IMR-90 (cell line): ENCODE measurements at regions not wholly inside any gene's neighbourhood (a gene's known extent, or its start where the extent isn't known, plus 50 kb on each side); places are given as distances from the start of the nearest gene placed in this dataset.

Experiments used
- ATAC-seq: fragments of 200-7000 bp; cut with Tn5 transposase; 2 replicates; pipeline ENCODE4 v1.9.1; 2020; ENCODE audit warnings: low read depth, mild to moderate bottlenecking, moderate library complexity
- BruUV-seq: library from RNA; stranded (reverse); fragments of 400-500 nt; replicated peaks from 2 replicates; lab custom pipeline; 2021; lab: Mats Ljungman, UMichigan
- CTCF ChIA-PET: fragments of 300-600 bp; formaldehyde crosslinking; extraction: SDS; loops from one replicate; lab custom pipeline; 2021; ENCODE audit warnings: antibody characterized with exemption; lab: Yijun Ruan, JAX
- POLR2A ChIA-PET: fragments of 300-600 bp; sonication (Branson Sonifier 250); formaldehyde crosslinking; loops from one replicate; lab custom pipeline; 2022; ENCODE audit warnings: antibody characterized with exemption; ENCODE audit not compliant: unreplicated experiment; lab: Charles Lee
- DNase-seq: peaks from one replicate; pipeline ENCODE4 v3.0.0; 2013
- H2AFZ ChIP-seq: replicated peaks from 2 replicates; pipeline ENCODE3; 2013; ENCODE audit warnings: low read length, mild to moderate bottlenecking; ENCODE audit not compliant: poor library complexity
- H2AK5ac ChIP-seq: 2 replicates; pipeline ENCODE4 v1.6.1; 2013; ENCODE audit warnings: low read depth, low read length, inconsistent platforms
- H2AK9ac ChIP-seq: replicated peaks from 2 replicates; pipeline ENCODE3; 2013; ENCODE audit warnings: mild to moderate bottlenecking, low read depth, low read length, moderate library complexity; ENCODE audit not compliant: poor library complexity
- H2BK120ac ChIP-seq: 2 replicates; pipeline ENCODE4 v1.6.1; 2013; ENCODE audit warnings: low read depth, low read length, inconsistent platforms
- H2BK15ac ChIP-seq: 3 replicates; pipeline ENCODE4 v1.6.1; 2013; ENCODE audit warnings: low read depth, low read length, inconsistent platforms
- H2BK20ac ChIP-seq: 2 replicates; pipeline ENCODE4 v1.6.1; 2013; ENCODE audit warnings: low read depth, mild to moderate bottlenecking, inconsistent platforms, low read length, moderate library complexity
- H2BK5ac ChIP-seq: 2 replicates; pipeline ENCODE4 v1.6.1; 2013; ENCODE audit warnings: mild to moderate bottlenecking, low read depth, low read length, inconsistent platforms; ENCODE audit not compliant: poor library complexity, severe bottlenecking
- H3K14ac ChIP-seq: replicated peaks from 2 replicates; pipeline ENCODE4 v1.6.1; 2013; ENCODE audit warnings: low read depth, low read length, inconsistent platforms
- H3K18ac ChIP-seq: 2 replicates; pipeline ENCODE4 v1.6.1; 2013; ENCODE audit warnings: low read depth, low read length, control low read depth
- H3K23ac ChIP-seq: 2 replicates; pipeline ENCODE4 v1.6.1; 2013; ENCODE audit warnings: low read depth, low read length, inconsistent platforms
- H3K27ac ChIP-seq: 2 replicates; pipeline ENCODE4 v1.5.1; 2013; ENCODE audit warnings: mild to moderate bottlenecking, control low read depth, low read length; ENCODE audit not compliant: insufficient read depth
- H3K27me3 ChIP-seq: 2 replicates; pipeline ENCODE4 v1.6.1; 2013; ENCODE audit warnings: low read length; ENCODE audit not compliant: control insufficient read depth, insufficient read depth
- H3K36me3 ChIP-seq: 2 replicates; pipeline ENCODE4 v1.6.1; 2013; ENCODE audit warnings: low read length, mixed read lengths; ENCODE audit not compliant: control insufficient read depth, insufficient read depth
- H3K4ac ChIP-seq: 2 replicates; pipeline ENCODE4 v1.6.1; 2013; ENCODE audit warnings: low read depth, low read length, inconsistent platforms
- H3K4me1 ChIP-seq: 2 replicates; pipeline ENCODE4 v1.6.1; 2013; ENCODE audit warnings: low read length, mixed read lengths; ENCODE audit not compliant: control insufficient read depth, insufficient read depth
- H3K4me2 ChIP-seq: 2 replicates; pipeline ENCODE4 v1.6.1; 2013; ENCODE audit warnings: low read depth, mild to moderate bottlenecking, control low read depth, low read length, moderate library complexity
- H3K4me3 ChIP-seq: 2 replicates; pipeline ENCODE4 v1.5.1; 2013; ENCODE audit warnings: low read depth, mild to moderate bottlenecking, control low read depth, low read length, moderate library complexity; ENCODE audit not compliant: insufficient read depth
- H3K56ac ChIP-seq: 2 replicates; pipeline ENCODE4 v1.6.1; 2013; ENCODE audit warnings: low read length, inconsistent platforms; ENCODE audit not compliant: insufficient read depth; ENCODE audit errors: extremely low read depth
- H3K79me1 ChIP-seq, 2 experiments: 2 replicates each; pipeline ENCODE4 v1.6.1; 2013; ENCODE audit warnings: low read length in 2 of 2, inconsistent platforms in 1 of 2, low read depth in 1 of 2
- H3K9ac ChIP-seq: 2 replicates; pipeline ENCODE4 v1.6.1; 2013; ENCODE audit warnings: low read depth, low read length, control low read depth
- H3K9me1 ChIP-seq: 2 replicates; pipeline ENCODE4 v1.6.1; 2013; ENCODE audit warnings: low read length, inconsistent platforms; ENCODE audit not compliant: insufficient read depth
- H3K9me3 ChIP-seq: 2 replicates; pipeline ENCODE4 v1.6.1; 2013; ENCODE audit warnings: low read length; ENCODE audit not compliant: control insufficient read depth, insufficient read depth
- H4K20me1 ChIP-seq: 2 replicates; pipeline ENCODE4 v1.6.1; 2013; ENCODE audit warnings: low read length, inconsistent platforms; ENCODE audit not compliant: insufficient read depth
- H4K5ac ChIP-seq: 2 replicates; pipeline ENCODE4 v1.6.1; 2013; ENCODE audit warnings: mild to moderate bottlenecking, low read depth, low read length, control low read depth
- H4K8ac ChIP-seq, 2 experiments: 2 replicates each; pipeline ENCODE4 v1.6.1; 2013; ENCODE audit warnings: low read depth in 2 of 2, low read length in 2 of 2, control low read depth in 1 of 2, inconsistent platforms in 1 of 2
- H4K91ac ChIP-seq: 2 replicates; pipeline ENCODE4 v1.6.1; 2013; ENCODE audit warnings: low read depth, low read length, inconsistent platforms; ENCODE audit not compliant: insufficient read depth
- BHLHE40 ChIP-seq: fragments of 150-350 bp; IDR thresholded peaks from 2 replicates; pipeline ENCODE4 v1.6.1; 2016; ENCODE audit warnings: mild to moderate bottlenecking, low read depth, low read length
- FOS ChIP-seq: fragments of 150-350 bp; IDR thresholded peaks from 2 replicates; pipeline ENCODE4 v1.6.1; 2016; ENCODE audit warnings: low read depth, low read length
- POLR2A ChIP-seq: IDR thresholded peaks from 2 replicates; pipeline ENCODE4 v1.6.1; 2012; ENCODE audit warnings: mild to moderate bottlenecking, low read depth, low read length
- RAD21 ChIP-seq: IDR thresholded peaks from 2 replicates; pipeline ENCODE4 v1.6.1; 2012; ENCODE audit warnings: low read length, improper control_type of control experiment
- RFX5 ChIP-seq: IDR thresholded peaks from 2 replicates; pipeline ENCODE4 v1.8.0; 2012; ENCODE audit warnings: low read depth, mild to moderate bottlenecking, low read length, moderate library complexity
- SMC3 ChIP-seq: fragments of 150-350 bp; IDR thresholded peaks from 2 replicates; pipeline ENCODE4 v1.6.1; 2016; ENCODE audit warnings: low read depth, mild to moderate bottlenecking, antibody characterized with exemption, low read length, moderate library complexity
- WGBS, 2 experiments: methylation state at CpG; one replicate each; pipeline versions ENCODE4 v1.1.5 to v1.1.7; 2013; ENCODE audit warnings: missing lambda C conversion rate in 2 of 2; ENCODE audit not compliant: insufficient read length in 1 of 2; ENCODE audit errors: extremely low coverage in 2 of 2; 5-methylcytosine and 5-hydroxymethylcytosine counted together
- dilution Hi-C: fragments of 300-500 bp; cut with HindIII; formaldehyde crosslinking; loops from one replicate; pipeline ENCODE4 v1.14.3; 2018; ENCODE audit warnings: low sequenced_read_pairs; ENCODE audit not compliant: unreplicated experiment
- in situ Hi-C: fragments of 300-500 bp; cut with MboI; formaldehyde crosslinking; loops from 3 replicates; pipeline ENCODE4 v1.14.3; 2019; ENCODE audit warnings: low sequenced_read_pairs, inconsistent platforms, mixed read lengths
- intact Hi-C: fragments of 100-400 bp; cut with micrococcal nuclease; formaldehyde crosslinking; loops from 2 replicates; pipeline ENCODE4 v1.10.0; 2022
- TF ChIP-seq, protein P1 (sequence below): fragments of 150-350 bp; IDR thresholded peaks from 2 replicates; pipeline ENCODE4 v1.6.1; 2016; ENCODE audit warnings: low read depth, mild to moderate bottlenecking, low read length, moderate library complexity, borderline replicate concordance
- TF ChIP-seq, protein P2 (sequence below): conservative IDR thresholded peaks from 2 replicates; pipeline ENCODE4 v1.5.1; 2012; ENCODE audit warnings: mild to moderate bottlenecking, low read depth, low read length, improper control_type of control experiment

DNA sequence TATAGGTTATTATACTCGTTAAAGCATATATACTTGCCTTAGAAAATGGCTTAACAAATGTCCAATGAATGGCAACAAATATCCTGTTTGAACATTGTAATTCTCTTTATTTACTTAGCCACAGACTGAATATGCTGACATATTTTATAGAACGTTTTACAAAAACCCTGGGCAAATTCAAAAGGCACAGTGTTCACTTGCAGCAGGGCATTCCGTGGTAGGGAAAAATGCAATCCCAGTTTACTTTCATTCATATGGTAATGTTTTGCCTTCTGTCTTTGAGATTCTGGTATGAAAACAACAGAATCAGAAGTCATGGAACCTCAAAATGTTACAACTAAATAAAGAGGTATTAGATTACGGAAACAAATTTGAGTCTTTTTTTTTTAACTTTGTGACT lies 56.2 kb upstream of the MYCBP2 start:
- Histone ChIP-seq H3K14ac (no peak overlapping the region), H4K5ac (no peak overlapping the region), H3K27ac (no peak overlapping the region), H3K9ac (no peak overlapping the region), H3K56ac (no peak overlapping the region), H2AK5ac (no peak overlapping the region), H3K27me3 (peaks cover 1% of the 10 kb centered on the region; the same call in 1 of the 2 replicates), H2BK20ac (no peak overlapping the region), H3K4me3 (no peak overlapping the region), H3K18ac (no peak overlapping the region), H3K36me3 (no peaks in the 10 kb centered on the region), H4K8ac (no peak overlapping the region), H2BK5ac (no peak overlapping the region), H3K4ac (no peak overlapping the region), H3K23ac (no peak overlapping the region), H3K79me1 (no peaks in the 10 kb centered on the region), H2AK9ac (no peak overlapping the region), H4K20me1 (no peaks in the 10 kb centered on the region), H3K9me1 (peaks cover 2% of the 10 kb centered on the region; the same call in 1 of the 2 replicates), H2BK15ac (no peak overlapping the region), H3K9me3 (no peaks in the 10 kb centered on the region), H3K4me2 (no peak overlapping the region), H3K4me1 (peaks cover 6% of the 10 kb centered on the region; the same call in 1 of the 2 replicates), H4K91ac (no peak overlapping the region), H2AFZ (no peak overlapping the region), H2BK120ac (no peak overlapping the region)
- in situ Hi-C loops (no loop called here), dilution Hi-C loops (no loop called here), intact Hi-C loops (no loop called here)
- no CpG with 5 or more reads among the region's 4 CpGs for WGBS, 2 experiments
- DNase-seq, result no peak
- CTCF ChIA-PET, result no interaction called here
- no TSS peak for BruUV-seq
- POLR2A ChIA-PET, result no interaction called here
- no peak for ATAC-seq
- TF ChIP-seq BHLHE40 (no peak), SMC3 (no peak), POLR2A (no peak), RAD21 (no peak), FOS (no peak), RFX5 (no peak)
- TF ChIP-seq, protein P1, sequence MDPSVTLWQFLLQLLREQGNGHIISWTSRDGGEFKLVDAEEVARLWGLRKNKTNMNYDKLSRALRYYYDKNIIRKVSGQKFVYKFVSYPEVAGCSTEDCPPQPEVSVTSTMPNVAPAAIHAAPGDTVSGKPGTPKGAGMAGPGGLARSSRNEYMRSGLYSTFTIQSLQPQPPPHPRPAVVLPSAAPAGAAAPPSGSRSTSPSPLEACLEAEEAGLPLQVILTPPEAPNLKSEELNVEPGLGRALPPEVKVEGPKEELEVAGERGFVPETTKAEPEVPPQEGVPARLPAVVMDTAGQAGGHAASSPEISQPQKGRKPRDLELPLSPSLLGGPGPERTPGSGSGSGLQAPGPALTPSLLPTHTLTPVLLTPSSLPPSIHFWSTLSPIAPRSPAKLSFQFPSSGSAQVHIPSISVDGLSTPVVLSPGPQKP, result no peak
- TF ChIP-seq, protein P2, sequence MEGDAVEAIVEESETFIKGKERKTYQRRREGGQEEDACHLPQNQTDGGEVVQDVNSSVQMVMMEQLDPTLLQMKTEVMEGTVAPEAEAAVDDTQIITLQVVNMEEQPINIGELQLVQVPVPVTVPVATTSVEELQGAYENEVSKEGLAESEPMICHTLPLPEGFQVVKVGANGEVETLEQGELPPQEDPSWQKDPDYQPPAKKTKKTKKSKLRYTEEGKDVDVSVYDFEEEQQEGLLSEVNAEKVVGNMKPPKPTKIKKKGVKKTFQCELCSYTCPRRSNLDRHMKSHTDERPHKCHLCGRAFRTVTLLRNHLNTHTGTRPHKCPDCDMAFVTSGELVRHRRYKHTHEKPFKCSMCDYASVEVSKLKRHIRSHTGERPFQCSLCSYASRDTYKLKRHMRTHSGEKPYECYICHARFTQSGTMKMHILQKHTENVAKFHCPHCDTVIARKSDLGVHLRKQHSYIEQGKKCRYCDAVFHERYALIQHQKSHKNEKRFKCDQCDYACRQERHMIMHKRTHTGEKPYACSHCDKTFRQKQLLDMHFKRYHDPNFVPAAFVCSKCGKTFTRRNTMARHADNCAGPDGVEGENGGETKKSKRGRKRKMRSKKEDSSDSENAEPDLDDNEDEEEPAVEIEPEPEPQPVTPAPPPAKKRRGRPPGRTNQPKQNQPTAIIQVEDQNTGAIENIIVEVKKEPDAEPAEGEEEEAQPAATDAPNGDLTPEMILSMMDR, result no peak
